ENCODE measurements at regions not wholly inside any gene's neighbourhood (a gene's known extent, or its start where the extent isn't known, plus 50 kb on each side); places are given as distances from the start of the nearest gene placed in this dataset.

DNA sequence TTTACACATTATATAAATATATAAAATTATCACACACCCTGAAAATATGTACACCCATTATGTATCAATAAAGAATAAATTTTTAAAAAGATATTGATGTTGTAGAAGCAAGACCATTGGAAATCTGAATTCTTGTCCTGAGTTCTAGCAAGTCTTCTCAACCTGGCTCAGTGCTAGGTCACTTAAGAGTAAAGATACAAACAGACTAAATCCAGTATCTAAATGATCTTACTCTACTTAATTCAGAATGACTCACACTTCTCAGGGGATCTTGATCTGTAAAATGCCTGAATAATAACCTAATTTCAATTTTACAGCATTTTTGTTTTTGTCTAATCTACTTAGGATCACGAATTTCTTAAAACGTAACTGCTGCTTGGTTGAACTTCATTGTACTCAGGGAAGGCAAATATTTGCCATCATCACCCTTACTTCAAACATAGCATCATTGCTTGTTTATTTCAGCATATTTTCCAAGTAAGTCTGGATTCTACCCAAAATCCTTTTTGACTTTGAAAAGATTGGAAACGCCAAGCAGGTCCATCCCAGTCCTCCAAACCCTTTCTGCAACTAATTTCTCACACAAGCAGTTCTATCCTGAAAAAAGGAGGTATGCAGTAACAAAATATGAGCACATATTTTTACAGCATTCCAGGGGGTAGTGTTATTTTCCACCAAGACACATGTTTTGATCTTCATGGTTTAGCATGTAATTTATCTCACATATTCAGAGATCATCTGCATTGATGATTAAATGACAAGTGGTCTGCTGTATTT is 582.6 kb downstream of the PSAT1 start:
- Histone ChIP-seq H4K91ac (replicated peaks; ENCODE audit: insufficient read length, low read length) (no peak overlapping the region), H3K4me3 (ENCODE audit: extremely low read depth in 1 of 4, insufficient read depth in 2 of 4, low read depth in 3 of 4, low read length in 4 of 4) (no peak overlapping the region), H2BK5ac (ENCODE audit: low read depth, low read length) (no peak overlapping the region), H3K36me3 (ENCODE audit: control insufficient read depth in 2 of 4, insufficient read depth in 4 of 4, low read length in 3 of 4) (no peaks in the 10 kb centered on the region), H3K56ac (replicated peaks; ENCODE audit: insufficient read length, low read depth, low read length) (no peak overlapping the region), H4K8ac (ENCODE audit: extremely low read depth, insufficient read depth, low read length) (no peak overlapping the region), H2BK20ac (ENCODE audit: low read length) (no peak overlapping the region), H3K27ac (ENCODE audit: low read depth, low read length) (no peak overlapping the region), H2BK12ac (ENCODE audit: low read depth, low read length) (no peak overlapping the region), H3K14ac (ENCODE audit: insufficient read length) (no peak overlapping the region), H3K23me2 (ENCODE audit: low read depth, low read length) (no peaks in the 10 kb centered on the region), H3K27me3 (replicated peaks in 1 of 4; ENCODE audit: control insufficient read depth in 3 of 4, extremely low read depth in 1 of 4, insufficient read depth in 3 of 4, low read length in 3 of 4) (no peaks in the 10 kb centered on the region), H3K79me2 (ENCODE audit: control insufficient read depth in 1 of 2, insufficient read depth in 2 of 2, low read length in 2 of 2) (no peaks in the 10 kb centered on the region), H3K4me1 (replicated peaks in 1 of 4; ENCODE audit: control insufficient read depth in 3 of 4, insufficient read depth in 4 of 4, low read length in 3 of 4) (no peaks in the 10 kb centered on the region), H3K4ac (replicated peaks; ENCODE audit: insufficient read length, low read depth, low read length) (no peak overlapping the region), H3K4me2 (ENCODE audit: insufficient read depth in 1 of 2, low read depth in 2 of 2, low read length in 2 of 2) (no peak overlapping the region), H2AK5ac (ENCODE audit: low read depth, low read length) (no peak overlapping the region), H2AFZ (ENCODE audit: low read length) (no peak overlapping the region), H4K20me1 (replicated peaks in 1 of 2; ENCODE audit: control insufficient read depth in 1 of 2, insufficient read depth in 2 of 2, low read length in 2 of 2) (no peaks in the 10 kb centered on the region), H4K5ac (ENCODE audit: insufficient read length, low read depth, low read length) (no peak overlapping the region), H3K79me1 (ENCODE audit: low read depth, low read length) (no peaks in the 10 kb centered on the region), H3K23ac (ENCODE audit: insufficient read length) (no peak overlapping the region), H2BK15ac (ENCODE audit: low read length) (no peak overlapping the region), H2BK120ac (replicated peaks; ENCODE audit: low read depth, low read length) (no peak overlapping the region), H3K9ac (replicated peaks in 1 of 4; ENCODE audit: extremely low read depth in 1 of 4, low read depth in 3 of 4, low read length in 3 of 4) (no peak overlapping the region), H3K9me3 (ENCODE audit: insufficient read depth in 2 of 2, low read depth in 1 of 2, low read length in 1 of 2) (no peaks in the 10 kb centered on the region), H3K18ac (ENCODE audit: extremely low read depth, low read length) (no peak overlapping the region)
- no peak for DNase-seq (ENCODE audit: low read depth in 1 of 2, low spot score in 2 of 2)
- FAIRE-seq = no peak
- ChIA-PET POLR2A (ENCODE audit: partially characterized antibody) (no interaction called here), CTCF (ENCODE audit: partially characterized antibody) (no interaction called here)
- WGBS, 2 experiments (ENCODE audit: extremely low coverage in 1 of 2, insufficient coverage in 1 of 2, insufficient read length in 1 of 2, insufficient replicate concordance in 2 of 2, low coverage in 1 of 2, low lambda C conversion rate in 2 of 2, missing lambda C conversion rate in 1 of 2) = 87% methylated on average over 3 of the region's 3 CpGs; no CpG with 5 or more reads in 1 of the 2 experiments
- no peak for TF ChIP-seq SIRT6 (IDR thresholded peaks at IDR 0.05; ENCODE audit: low read length)
- TF ChIP-seq, protein P1, sequence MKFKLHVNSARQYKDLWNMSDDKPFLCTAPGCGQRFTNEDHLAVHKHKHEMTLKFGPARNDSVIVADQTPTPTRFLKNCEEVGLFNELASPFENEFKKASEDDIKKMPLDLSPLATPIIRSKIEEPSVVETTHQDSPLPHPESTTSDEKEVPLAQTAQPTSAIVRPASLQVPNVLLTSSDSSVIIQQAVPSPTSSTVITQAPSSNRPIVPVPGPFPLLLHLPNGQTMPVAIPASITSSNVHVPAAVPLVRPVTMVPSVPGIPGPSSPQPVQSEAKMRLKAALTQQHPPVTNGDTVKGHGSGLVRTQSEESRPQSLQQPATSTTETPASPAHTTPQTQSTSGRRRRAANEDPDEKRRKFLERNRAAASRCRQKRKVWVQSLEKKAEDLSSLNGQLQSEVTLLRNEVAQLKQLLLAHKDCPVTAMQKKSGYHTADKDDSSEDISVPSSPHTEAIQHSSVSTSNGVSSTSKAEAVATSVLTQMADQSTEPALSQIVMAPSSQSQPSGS (IDR thresholded peaks at IDR 0.05; ENCODE audit: low read length) = no peak
